ENCODE measurements at regions not wholly inside any gene's neighbourhood (a gene's known extent, or its start where the extent isn't known, plus 50 kb on each side); places are given as distances from the start of the nearest gene placed in this dataset.

GRCh38 chr2:75801234-75801982 lies 90.7 kb upstream of the GCFC2 start:
- Histone ChIP-seq H2AFZ (ENCODE audit: low read depth, low read length, severe bottlenecking) (no peak overlapping the region), H3K79me2 (ENCODE audit: insufficient read depth, low read length) (no peaks in the 10 kb centered on the region), H3K27me3 (ENCODE audit: low read length) (no peaks in the 10 kb centered on the region), H3F3A (ENCODE audit: insufficient read depth) (no peaks in the 10 kb centered on the region), H3K9me3 (ENCODE audit: insufficient read depth, low read length) (no peaks in the 10 kb centered on the region), H3K9me2 (replicated peaks; ENCODE audit: insufficient read depth, low read length) (no peaks in the 10 kb centered on the region), H4K20me1 (ENCODE audit: low read depth, low read length) (no peaks in the 10 kb centered on the region), H3K36me3 (ENCODE audit: low read length) (no peaks in the 10 kb centered on the region), H3K9ac (ENCODE audit: low read length) (no peak overlapping the region), H3K27ac (ENCODE audit: low read depth, low read length) (no peak overlapping the region), H3K4me2 (ENCODE audit: low read depth, low read length, poor library complexity, severe bottlenecking) (no peak overlapping the region), H3K4me3 (ENCODE audit: insufficient read depth, low read length, poor library complexity, severe bottlenecking) (no peak overlapping the region)
- TF ChIP-seq EZH2phosphoT487 (conservative IDR thresholded peaks at IDR 0.05; ENCODE audit: low read length) (no peak), CTCF (IDR thresholded peaks at IDR 0.05; ENCODE audit: insufficient read depth, low read length, poor library complexity, severe bottlenecking) (no peak)

GRCh38 chr2:75800456-75800855 lies 89.7 kb upstream of the GCFC2 start:
- TF ChIP-seq CTCF (IDR thresholded peaks at IDR 0.05; ENCODE audit: insufficient read depth, low read length, poor library complexity, severe bottlenecking) (no peak), EZH2phosphoT487 (conservative IDR thresholded peaks at IDR 0.05; ENCODE audit: low read length) (no peak)
- no peaks in the 10 kb centered on the region for H3F3A ChIP-seq (ENCODE audit: insufficient read depth)
- no peak overlapping the region for H3K9ac ChIP-seq (ENCODE audit: low read length)
- H2AFZ ChIP-seq (ENCODE audit: low read depth, low read length, severe bottlenecking), result no peak overlapping the region
- no peak overlapping the region for H3K4me2 ChIP-seq (ENCODE audit: low read depth, low read length, poor library complexity, severe bottlenecking)
- no peak overlapping the region for H3K27ac ChIP-seq (ENCODE audit: low read depth, low read length)
- H4K20me1 ChIP-seq (ENCODE audit: low read depth, low read length), result no peaks in the 10 kb centered on the region
- no peaks in the 10 kb centered on the region for H3K36me3 ChIP-seq (ENCODE audit: low read length)
- H3K79me2 ChIP-seq (ENCODE audit: insufficient read depth, low read length), result no peaks in the 10 kb centered on the region
- H3K9me3 ChIP-seq (ENCODE audit: insufficient read depth, low read length), result no peaks in the 10 kb centered on the region
- H3K27me3 ChIP-seq (ENCODE audit: low read length), result no peaks in the 10 kb centered on the region
- no peaks in the 10 kb centered on the region for H3K9me2 ChIP-seq (replicated peaks; ENCODE audit: insufficient read depth, low read length)
- H3K4me3 ChIP-seq (ENCODE audit: insufficient read depth, low read length, poor library complexity, severe bottlenecking), result no peak overlapping the region

- Histone ChIP-seq H3K9me3 (ENCODE audit: insufficient read depth, low read length) (no peaks in the 10 kb centered on the region), H3K4me3 (ENCODE audit: insufficient read depth, low read length, poor library complexity, severe bottlenecking) (no peak overlapping the region), H3K9me2 (replicated peaks; ENCODE audit: insufficient read depth, low read length) (no peaks in the 10 kb centered on the region), H3K4me2 (ENCODE audit: low read depth, low read length, poor library complexity, severe bottlenecking) (no peak overlapping the region), H2AFZ (ENCODE audit: low read depth, low read length, severe bottlenecking) (no peak overlapping the region), H4K20me1 (ENCODE audit: low read depth, low read length) (no peaks in the 10 kb centered on the region), H3K79me2 (ENCODE audit: insufficient read depth, low read length) (no peaks in the 10 kb centered on the region), H3F3A (ENCODE audit: insufficient read depth) (no peaks in the 10 kb centered on the region), H3K36me3 (ENCODE audit: low read length) (no peaks in the 10 kb centered on the region), H3K9ac (ENCODE audit: low read length) (no peak overlapping the region), H3K27me3 (ENCODE audit: low read length) (no peaks in the 10 kb centered on the region), H3K27ac (ENCODE audit: low read depth, low read length) (no peak overlapping the region)
- TF ChIP-seq CTCF (IDR thresholded peaks at IDR 0.05; ENCODE audit: insufficient read depth, low read length, poor library complexity, severe bottlenecking), result no peak
- no peak for TF ChIP-seq EZH2phosphoT487 (conservative IDR thresholded peaks at IDR 0.05; ENCODE audit: low read length)
Measured at GRCh38 chr2:75799859-75800258, 89.1 kb upstream of the GCFC2 start.
